MCF 10A (cell line): ENCODE measurements at regions not wholly inside any gene's neighbourhood (a gene's known extent, or its start where the extent isn't known, plus 50 kb on each side); places are given as distances from the start of the nearest gene placed in this dataset.
A peak's percentile ranks its signal among the peaks of the same experiment; 100 is the strongest.
"Not testable (repeated sequence)": the region's sequence is repeated elsewhere in the genome, so short reads cannot be mapped to it uniquely, and the experiment has no call there.

ENCODE experiments used
- BruUV-seq: library from RNA; stranded (reverse); fragments of 400-500 nt; replicated peaks from 2 replicates; lab custom pipeline; 2021; lab: Mats Ljungman, UMichigan
- CTCF ChIA-PET: fragments of 300-600 bp; sonication (Branson Sonifier 250); formaldehyde crosslinking; extraction: SDS; loops from one replicate; lab custom pipeline; 2021; ENCODE audit warnings: antibody characterized with exemption, inconsistent platforms; lab: Yijun Ruan, JAX
- POLR2A ChIA-PET: fragments of 300-600, 350-650 bp; sonication (Branson Sonifier 250); formaldehyde crosslinking; extraction: SDS; loops from one replicate; lab custom pipeline; 2020; ENCODE audit warnings: antibody characterized with exemption, inconsistent platforms; lab: Yijun Ruan, JAX
- DNase-seq: peaks from one replicate; pipeline ENCODE4 v3.0.0-alpha.2; 2018; ENCODE audit not compliant: unreplicated experiment
- H3K27ac Mint-ChIP-seq: one replicate; pipeline ENCODE4 v1.8.0; 2022; ENCODE audit warnings: mild to moderate bottlenecking, low read depth, mixed read lengths; ENCODE audit not compliant: unreplicated experiment
- H3K27me3 Mint-ChIP-seq: one replicate; pipeline ENCODE4 v1.8.0; 2022; ENCODE audit warnings: mixed read lengths; ENCODE audit not compliant: insufficient read depth, unreplicated experiment
- H3K36me3 Mint-ChIP-seq: one replicate; pipeline ENCODE4 v1.8.0; 2022; ENCODE audit warnings: mild to moderate bottlenecking, moderate library complexity, mixed read lengths; ENCODE audit not compliant: insufficient read depth, unreplicated experiment
- H3K4me1 Mint-ChIP-seq: one replicate; pipeline ENCODE4 v1.8.0; 2022; ENCODE audit warnings: mixed read lengths; ENCODE audit not compliant: insufficient read depth, unreplicated experiment
- H3K4me3 Mint-ChIP-seq: one replicate; pipeline ENCODE4 v1.8.0; 2022; ENCODE audit warnings: mild to moderate bottlenecking, moderate library complexity, mixed read lengths; ENCODE audit not compliant: unreplicated experiment
- H3K9me3 Mint-ChIP-seq: one replicate; pipeline ENCODE4 v1.8.0; 2022; ENCODE audit warnings: mixed read lengths; ENCODE audit not compliant: unreplicated experiment
- intact Hi-C: fragments of 100-400 bp; cut with micrococcal nuclease; formaldehyde crosslinking; loops from 2 replicates; pipeline ENCODE4 v1.14.1; 2022
- TF ChIP-seq, protein P1 (sequence below): fragments of 200-600 bp; IDR thresholded peaks from one replicate; pipeline ENCODE4 v1.8.0; 2022; ENCODE audit warnings: antibody characterized with exemption, mild to moderate bottlenecking; ENCODE audit not compliant: unreplicated experiment

GRCh38 chr1:99502400-99502799 lies 143.5 kb upstream of the PALMD start:
- no TSS peak for BruUV-seq
- Mint-ChIP-seq H3K27ac (peak overlapping the region; percentile 78), H3K4me1 (peaks cover 6% of the 10 kb centered on the region), H3K9me3 (no peaks in the 10 kb centered on the region), H3K4me3 (no peak overlapping the region), H3K27me3 (no peaks in the 10 kb centered on the region), H3K36me3 (no peaks in the 10 kb centered on the region)
- TF ChIP-seq, protein P1, sequence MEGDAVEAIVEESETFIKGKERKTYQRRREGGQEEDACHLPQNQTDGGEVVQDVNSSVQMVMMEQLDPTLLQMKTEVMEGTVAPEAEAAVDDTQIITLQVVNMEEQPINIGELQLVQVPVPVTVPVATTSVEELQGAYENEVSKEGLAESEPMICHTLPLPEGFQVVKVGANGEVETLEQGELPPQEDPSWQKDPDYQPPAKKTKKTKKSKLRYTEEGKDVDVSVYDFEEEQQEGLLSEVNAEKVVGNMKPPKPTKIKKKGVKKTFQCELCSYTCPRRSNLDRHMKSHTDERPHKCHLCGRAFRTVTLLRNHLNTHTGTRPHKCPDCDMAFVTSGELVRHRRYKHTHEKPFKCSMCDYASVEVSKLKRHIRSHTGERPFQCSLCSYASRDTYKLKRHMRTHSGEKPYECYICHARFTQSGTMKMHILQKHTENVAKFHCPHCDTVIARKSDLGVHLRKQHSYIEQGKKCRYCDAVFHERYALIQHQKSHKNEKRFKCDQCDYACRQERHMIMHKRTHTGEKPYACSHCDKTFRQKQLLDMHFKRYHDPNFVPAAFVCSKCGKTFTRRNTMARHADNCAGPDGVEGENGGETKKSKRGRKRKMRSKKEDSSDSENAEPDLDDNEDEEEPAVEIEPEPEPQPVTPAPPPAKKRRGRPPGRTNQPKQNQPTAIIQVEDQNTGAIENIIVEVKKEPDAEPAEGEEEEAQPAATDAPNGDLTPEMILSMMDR: no peak
- intact Hi-C loops: no loop called here
- ChIA-PET CTCF (interaction anchor here (1.1 kb wide), 1 partner anchor 28 kb away, joined by 4 read pairs; no protein-coding TSS in a partner anchor), POLR2A (interaction anchor here (0.6 to 0.7 kb wide), 2 partner anchors 322 to 798 kb away, joined by 3 to 5 read pairs; no protein-coding TSS in a partner anchor)
- DNase-seq: no peak

DNA sequence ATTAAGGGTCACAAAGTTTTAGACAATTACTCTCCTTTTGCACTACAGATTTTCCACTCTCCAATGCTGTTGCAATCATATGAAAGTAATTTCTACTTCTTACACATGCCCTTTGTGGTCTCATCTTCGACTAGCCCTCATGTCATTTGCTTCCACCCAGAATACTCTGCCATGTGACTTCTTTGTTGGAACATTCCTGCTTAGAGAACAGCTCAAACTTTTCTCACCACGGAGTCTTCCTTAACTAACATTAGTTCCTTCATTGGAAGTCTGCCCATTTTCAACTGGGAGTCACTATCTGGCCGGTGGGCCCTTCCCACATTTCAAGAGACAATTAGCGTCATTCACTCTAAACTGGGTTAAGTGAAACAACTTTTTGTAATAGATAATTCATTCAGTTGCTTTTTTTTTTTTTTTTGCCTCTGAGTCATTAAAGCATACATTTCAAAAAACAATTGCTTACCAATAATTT lies 142.6 kb upstream of the PALMD start:
- ChIA-PET CTCF (interaction anchor here (0.5 to 1.4 kb wide), 4 partner anchors 24 to 1114 kb away, joined by 3 to 5 read pairs (median 4); no protein-coding TSS in a partner anchor), POLR2A (interaction anchor here (0.7 to 1.0 kb wide), 3 partner anchors 8 to 363 kb away, joined by 3 to 4 read pairs (median 3); no protein-coding TSS in a partner anchor)
- Mint-ChIP-seq H3K4me1 (peaks cover 6% of the 10 kb centered on the region), H3K27ac (peak overlapping the region; percentile 78), H3K9me3 (no peaks in the 10 kb centered on the region), H3K36me3 (no peaks in the 10 kb centered on the region), H3K4me3 (peak overlapping the region; percentile 12), H3K27me3 (no peaks in the 10 kb centered on the region)
- intact Hi-C loops: no loop called here
- no TSS peak for BruUV-seq
- TF ChIP-seq, protein P1: no peak
- DNase-seq: peak; percentile 87

DNA sequence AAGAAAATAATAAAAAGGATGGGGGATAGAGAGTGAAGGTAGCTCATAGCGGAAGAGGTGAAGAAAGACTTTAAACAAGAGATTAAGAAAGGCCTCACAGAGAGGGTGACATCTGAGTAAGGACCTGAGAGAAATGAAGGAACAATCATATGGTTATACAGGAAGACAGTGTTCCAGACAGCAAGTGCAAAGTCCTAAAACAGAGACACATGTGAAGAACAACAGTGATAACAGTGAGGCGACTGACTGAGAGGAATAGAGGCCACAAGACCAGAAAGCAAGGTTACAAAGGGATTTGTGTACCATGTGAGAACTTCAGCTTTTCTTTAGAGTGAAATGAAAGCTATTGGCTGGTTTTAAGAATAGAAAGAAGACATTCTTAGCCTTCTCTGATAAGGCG lies 141.6 kb upstream of the PALMD start:
- POLR2A ChIA-PET: interaction anchor here (0.7 to 1.3 kb wide), 3 partner anchors 141 to 362 kb away, joined by 3 read pairs; partner anchors contain the start of gene PALMD
- no peak for DNase-seq
- Mint-ChIP-seq H3K27me3 (no peaks in the 10 kb centered on the region), H3K4me1 (peaks cover 6% of the 10 kb centered on the region), H3K9me3 (no peaks in the 10 kb centered on the region), H3K36me3 (no peaks in the 10 kb centered on the region), H3K4me3 (no peak overlapping the region), H3K27ac (peak overlapping the region; percentile 78)
- intact Hi-C loops: no loop called here
- CTCF ChIA-PET: interaction anchor here (0.6 to 1.4 kb wide), 7 partner anchors 22 to 315 kb away, joined by 3 to 5 read pairs (median 3); partner anchors contain the start of gene PALMD
- no TSS peak for BruUV-seq
- TF ChIP-seq, protein P1: no peak

DNA sequence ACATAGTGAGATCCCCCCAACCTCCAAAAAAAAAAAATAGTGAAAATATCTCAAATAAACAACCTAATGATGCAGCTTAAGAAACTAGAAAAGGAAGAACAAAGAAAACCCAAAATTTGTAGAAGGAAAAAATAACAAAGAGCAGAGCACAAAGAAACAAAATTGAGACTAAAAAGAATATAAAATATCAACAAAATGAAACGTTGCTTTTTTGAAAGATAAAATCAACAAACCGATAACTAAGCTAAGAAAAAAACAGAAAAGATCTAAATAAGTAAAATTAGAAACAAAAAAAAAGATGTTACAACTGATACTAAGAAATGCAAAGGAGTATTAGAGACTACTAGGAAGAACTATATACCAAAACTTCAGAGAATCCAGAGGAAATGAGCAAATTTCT lies 139.3 kb upstream of the PALMD start:
- TF ChIP-seq, protein P1: no peak
- Mint-ChIP-seq H3K27me3 (no peaks in the 10 kb centered on the region), H3K9me3 (no peaks in the 10 kb centered on the region), H3K4me1 (peaks cover 6% of the 10 kb centered on the region), H3K36me3 (no peaks in the 10 kb centered on the region), H3K4me3 (no peak overlapping the region), H3K27ac (no peak overlapping the region)
- POLR2A ChIA-PET: no interaction called here
- intact Hi-C loops: no loop called here
- CTCF ChIA-PET: interaction anchor here (0.6 to 1.1 kb wide), 3 partner anchors 19 to 713 kb away, joined by 4 to 6 read pairs (median 4); no protein-coding TSS in a partner anchor
- DNase-seq: no peak
- no TSS peak for BruUV-seq

DNA sequence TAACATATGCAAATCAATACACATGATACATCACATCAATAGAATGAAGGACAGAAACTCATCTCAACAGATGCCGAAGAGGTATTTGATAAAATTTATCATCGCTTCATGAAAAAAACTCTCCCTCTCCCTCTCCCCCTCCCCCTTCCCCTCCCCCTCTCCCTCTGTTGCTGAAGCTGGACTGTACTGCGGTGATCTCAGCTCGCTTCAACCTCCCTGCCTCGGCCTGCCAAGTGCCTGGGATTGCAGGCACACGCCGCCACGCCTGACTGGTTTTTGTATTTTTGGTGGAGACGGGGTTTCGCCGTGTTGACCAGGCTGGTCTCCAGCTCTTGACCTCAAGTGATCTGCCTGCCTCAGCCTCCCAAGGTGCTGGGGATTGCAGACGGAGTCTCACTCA lies 138.5 kb upstream of the PALMD start:
- POLR2A ChIA-PET, H3K4me1 Mint-ChIP-seq, BruUV-seq, H3K36me3 Mint-ChIP-seq, H3K4me3 Mint-ChIP-seq, intact Hi-C loops, H3K27me3 Mint-ChIP-seq, H3K27ac Mint-ChIP-seq, H3K9me3 Mint-ChIP-seq, DNase-seq: not testable (repeated sequence)
- CTCF ChIA-PET: interaction anchor here (0.7 kb wide), 1 partner anchor 537 kb away, joined by 3 read pairs; no protein-coding TSS in a partner anchor
